ENCODE measurements at regions not wholly inside any gene's neighbourhood (a gene's known extent, or its start where the extent isn't known, plus 50 kb on each side); places are given as distances from the start of the nearest gene placed in this dataset.

- no peaks in the 10 kb centered on the region for H3K9me3 Mint-ChIP-seq
- no peaks in the 10 kb centered on the region for H3K36me3 ChIP-seq (ENCODE audit: control insufficient read depth, insufficient read depth, low read length)
- no peak for TF ChIP-seq CTCF (IDR thresholded peaks at IDR 0.05)
- no CpG with 5 or more reads among the region's 5 CpGs for WGBS (ENCODE audit: insufficient coverage)
- no peak overlapping the region for H3K27ac ChIP-seq (ENCODE audit: low read length)
- H3K4me1 ChIP-seq (ENCODE audit: control insufficient read depth, insufficient read depth, low read length) = no peaks in the 10 kb centered on the region
- no peak for ATAC-seq
- no peaks in the 10 kb centered on the region for H3K27me3 ChIP-seq (ENCODE audit: control insufficient read depth, insufficient read depth, low read length)
- H3K27ac Mint-ChIP-seq = no peak overlapping the region
- no peak for DNase-seq
- H3K4me1 Mint-ChIP-seq = no peaks in the 10 kb centered on the region
- no peak overlapping the region for H3K4me3 Mint-ChIP-seq
- H3K27me3 Mint-ChIP-seq (ENCODE audit: low read depth in 2 of 2) = peaks cover 0 to 15% of the 10 kb centered on the region in 2 donors
- no peaks in the 10 kb centered on the region for H3K36me3 Mint-ChIP-seq
- H3K4me3 ChIP-seq (ENCODE audit: low read length) = no peak overlapping the region
- intact Hi-C loops (cut with micrococcal nuclease) = no loop called here
- H3K9me3 ChIP-seq (ENCODE audit: control insufficient read depth, insufficient read depth, low read length) = no peaks in the 10 kb centered on the region
Observed at GRCh38 chr3:182605882-182606611, 187.3 kb upstream of the ATP11B start.

- Mint-ChIP-seq H3K27ac (no peak overlapping the region), H3K36me3 (no peaks in the 10 kb centered on the region), H3K27me3 (ENCODE audit: low read depth in 2 of 2) (peaks cover 0 to 15% of the 10 kb centered on the region in 2 donors), H3K9me3 (no peaks in the 10 kb centered on the region), H3K4me3 (no peak overlapping the region), H3K4me1 (no peaks in the 10 kb centered on the region)
- Histone ChIP-seq H3K9me3 (ENCODE audit: control insufficient read depth, insufficient read depth, low read length) (no peaks in the 10 kb centered on the region), H3K36me3 (ENCODE audit: control insufficient read depth, insufficient read depth, low read length) (no peaks in the 10 kb centered on the region), H3K27ac (ENCODE audit: low read length) (no peak overlapping the region), H3K4me3 (ENCODE audit: low read length) (no peak overlapping the region), H3K27me3 (ENCODE audit: control insufficient read depth, insufficient read depth, low read length) (no peaks in the 10 kb centered on the region), H3K4me1 (ENCODE audit: control insufficient read depth, insufficient read depth, low read length) (no peaks in the 10 kb centered on the region)
- no peak for TF ChIP-seq CTCF (IDR thresholded peaks at IDR 0.05)
- intact Hi-C loops (cut with micrococcal nuclease) = no loop called here
- WGBS (ENCODE audit: insufficient coverage) = 54% methylated on average over 2 of the region's 2 CpGs
- DNase-seq (no peak), ATAC-seq (no peak)
Observed at GRCh38 chr3:182606905-182607504, 186.3 kb upstream of the ATP11B start.

- Histone ChIP-seq H3K4me1 (ENCODE audit: control insufficient read depth, insufficient read depth, low read length) (no peaks in the 10 kb centered on the region), H3K27me3 (ENCODE audit: control insufficient read depth, insufficient read depth, low read length) (no peaks in the 10 kb centered on the region), H3K4me3 (ENCODE audit: low read length) (no peak overlapping the region), H3K27ac (ENCODE audit: low read length) (no peak overlapping the region), H3K36me3 (ENCODE audit: control insufficient read depth, insufficient read depth, low read length) (no peaks in the 10 kb centered on the region), H3K9me3 (ENCODE audit: control insufficient read depth, insufficient read depth, low read length) (no peaks in the 10 kb centered on the region)
- Mint-ChIP-seq H3K27ac (no peak overlapping the region), H3K9me3 (no peaks in the 10 kb centered on the region), H3K4me1 (no peaks in the 10 kb centered on the region), H3K27me3 (ENCODE audit: low read depth in 2 of 2) (peaks cover 0 to 15% of the 10 kb centered on the region in 2 donors), H3K36me3 (no peaks in the 10 kb centered on the region), H3K4me3 (no peak overlapping the region)
- intact Hi-C loops (cut with micrococcal nuclease) = no loop called here
- DNase-seq = no peak
- 83% methylated on average over 1 of the region's 2 CpGs for WGBS (ENCODE audit: insufficient coverage)
- ATAC-seq = no peak
- TF ChIP-seq CTCF (IDR thresholded peaks at IDR 0.05) = no peak
Observed at GRCh38 chr3:182608832-182609231, 184.5 kb upstream of the ATP11B start.
